ENCODE measurements at regions not wholly inside any gene's neighbourhood (a gene's known extent, or its start where the extent isn't known, plus 50 kb on each side); places are given as distances from the start of the nearest gene placed in this dataset.

GRCh38 chr7:118026791-118027190, 153.6 kb upstream of the CTTNBP2 start:
- ChIA-PET CTCF (no interaction called here), POLR2A (no interaction called here)
- Histone ChIP-seq H3K36me3 (ENCODE audit: insufficient read depth, low read length) (no peaks in the 10 kb centered on the region), H3K4me1 (ENCODE audit: insufficient read depth, low read length) (no peaks in the 10 kb centered on the region), H3K4me3 (ENCODE audit: low read length) (no peak overlapping the region), H3K9me3 (ENCODE audit: low read length) (no peaks in the 10 kb centered on the region), H3K27ac (ENCODE audit: low read depth, low read length) (no peak overlapping the region), H3K27me3 (ENCODE audit: insufficient read depth, low read length, poor library complexity, severe bottlenecking) (no peaks in the 10 kb centered on the region)
- no peak for DNase-seq
- Mint-ChIP-seq H3K4me1 (no peaks in the 10 kb centered on the region), H3K36me3 (no peaks in the 10 kb centered on the region), H3K9me3 (peaks cover 0 to 2% (median 0%) of the 10 kb centered on the region in 5 donors), H3K4me3 (no peak overlapping the region), H3K27me3 (no peaks in the 10 kb centered on the region), H3K27ac (peak overlapping the region in 1 of 8 donors; percentile 42)

DNA sequence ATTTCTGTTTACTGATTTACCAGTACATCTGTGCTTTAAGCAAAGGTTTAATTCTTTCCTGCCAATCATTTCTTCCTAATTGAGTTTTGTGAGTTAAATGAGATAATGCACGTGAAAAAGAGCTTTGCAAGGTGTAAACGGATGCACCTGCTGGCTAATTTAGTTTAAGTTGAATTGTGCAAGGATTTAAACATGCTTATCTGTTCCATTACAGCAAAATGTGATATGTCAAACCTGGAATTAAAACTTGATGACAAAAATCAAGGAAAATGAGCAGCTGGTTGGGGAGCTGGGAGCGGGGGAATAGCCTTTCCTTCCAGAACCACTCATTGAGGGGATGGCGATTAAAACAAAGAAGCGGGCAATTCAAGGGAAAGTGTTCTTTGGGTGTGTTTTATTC, 155.0 kb upstream of the CTTNBP2 start:
- no peaks in the 10 kb centered on the region for H3K36me3 Mint-ChIP-seq
- Histone ChIP-seq H3K4me1 (ENCODE audit: insufficient read depth, low read length) (no peaks in the 10 kb centered on the region), H3K4me3 (ENCODE audit: low read length) (no peak overlapping the region), H3K36me3 (ENCODE audit: insufficient read depth, low read length) (no peaks in the 10 kb centered on the region), H3K27me3 (ENCODE audit: insufficient read depth, low read length, poor library complexity, severe bottlenecking) (no peaks in the 10 kb centered on the region), H3K9me3 (ENCODE audit: low read length) (no peaks in the 10 kb centered on the region), H3K27ac (ENCODE audit: low read depth, low read length) (no peak overlapping the region)
- no peak overlapping the region for H3K27ac Mint-ChIP-seq
- ChIA-PET POLR2A (no interaction called here), CTCF (no interaction called here)
- DNase-seq: no peak
- no peaks in the 10 kb centered on the region for H3K4me1 Mint-ChIP-seq
- H3K27me3 Mint-ChIP-seq: no peaks in the 10 kb centered on the region
- peaks cover 0 to 2% (median 0%) of the 10 kb centered on the region in 5 donors for H3K9me3 Mint-ChIP-seq
- no peak overlapping the region for H3K4me3 Mint-ChIP-seq

GRCh38 chr7:118029826-118030422, 154.0 kb upstream of the LSM8 start:
- no peaks in the 10 kb centered on the region for H3K27me3 Mint-ChIP-seq

GRCh38 chr7:118033273-118033672, 150.7 kb upstream of the LSM8 start:
- Histone ChIP-seq H3K4me1 (ENCODE audit: insufficient read depth, low read length) (no peaks in the 10 kb centered on the region), H3K4me3 (ENCODE audit: low read length) (no peak overlapping the region), H3K27ac (ENCODE audit: low read depth, low read length) (no peak overlapping the region), H3K36me3 (ENCODE audit: insufficient read depth, low read length) (no peaks in the 10 kb centered on the region), H3K27me3 (ENCODE audit: insufficient read depth, low read length, poor library complexity, severe bottlenecking) (no peaks in the 10 kb centered on the region), H3K9me3 (ENCODE audit: low read length) (no peaks in the 10 kb centered on the region)
- Mint-ChIP-seq H3K9me3 (peaks cover 0 to 2% (median 0%) of the 10 kb centered on the region in 5 donors), H3K27ac (no peak overlapping the region), H3K27me3 (no peaks in the 10 kb centered on the region), H3K36me3 (no peaks in the 10 kb centered on the region), H3K4me3 (no peak overlapping the region), H3K4me1 (no peaks in the 10 kb centered on the region)
- no peak for DNase-seq
- ChIA-PET POLR2A (no interaction called here), CTCF (no interaction called here)

More at GRCh38 chr7:118029826-118030422, 154.0 kb upstream of the LSM8 start:
- no peak overlapping the region for H3K27ac ChIP-seq (ENCODE audit: low read depth, low read length)
- no peak overlapping the region for H3K4me3 ChIP-seq (ENCODE audit: low read length)
- POLR2A ChIA-PET: no interaction called here
- peaks cover 0 to 2% (median 0%) of the 10 kb centered on the region in 5 donors for H3K9me3 Mint-ChIP-seq
- no peak overlapping the region for H3K4me3 Mint-ChIP-seq
- H3K27me3 ChIP-seq (ENCODE audit: insufficient read depth, low read length, poor library complexity, severe bottlenecking): no peaks in the 10 kb centered on the region
- no peaks in the 10 kb centered on the region for H3K4me1 Mint-ChIP-seq
- H3K9me3 ChIP-seq (ENCODE audit: low read length): no peaks in the 10 kb centered on the region
- H3K4me1 ChIP-seq (ENCODE audit: insufficient read depth, low read length): no peaks in the 10 kb centered on the region
- no peaks in the 10 kb centered on the region for H3K36me3 Mint-ChIP-seq
- H3K27ac Mint-ChIP-seq: no peak overlapping the region
- CTCF ChIA-PET: no interaction called here
- H3K36me3 ChIP-seq (ENCODE audit: insufficient read depth, low read length): no peaks in the 10 kb centered on the region
- DNase-seq: no peak

DNA sequence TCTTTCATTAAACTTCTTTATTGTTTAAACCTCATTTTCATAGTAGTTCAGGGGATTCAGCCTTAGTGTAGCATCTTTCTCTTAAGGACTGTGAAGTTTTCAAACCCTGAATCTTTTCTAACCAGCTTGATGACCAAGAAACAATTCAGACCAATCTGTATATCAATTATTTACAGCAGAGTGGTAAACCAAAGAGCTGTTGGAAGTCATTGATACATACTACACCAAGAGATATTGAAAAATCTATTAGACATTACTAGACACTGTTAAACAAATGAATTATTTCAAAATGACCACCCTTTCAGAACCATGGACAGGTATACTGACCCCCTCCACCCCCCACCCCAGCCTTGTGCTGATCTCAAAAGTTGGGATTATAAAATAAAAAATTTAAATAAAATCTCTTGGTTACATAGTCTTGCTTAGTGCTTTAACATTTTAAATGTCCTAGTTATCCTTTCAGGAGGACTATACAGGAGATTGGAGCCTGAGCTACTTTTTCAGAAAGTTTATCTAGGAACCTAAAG, 143.9 kb upstream of the LSM8 start:
- CTCF ChIA-PET: no interaction called here
- no peak for DNase-seq
- Mint-ChIP-seq H3K27ac (no peak overlapping the region), H3K36me3 (no peaks in the 10 kb centered on the region), H3K9me3 (no peaks in the 10 kb centered on the region), H3K27me3 (peaks cover 1 to 4% of the 10 kb centered on the region in 2 donors), H3K4me3 (no peak overlapping the region), H3K4me1 (no peaks in the 10 kb centered on the region)
- Histone ChIP-seq H3K4me3 (ENCODE audit: low read length) (no peak overlapping the region), H3K27ac (ENCODE audit: low read depth, low read length) (no peak overlapping the region), H3K27me3 (ENCODE audit: insufficient read depth, low read length, poor library complexity, severe bottlenecking) (no peaks in the 10 kb centered on the region), H3K36me3 (ENCODE audit: insufficient read depth, low read length) (no peaks in the 10 kb centered on the region), H3K4me1 (ENCODE audit: insufficient read depth, low read length) (no peaks in the 10 kb centered on the region), H3K9me3 (ENCODE audit: low read length) (no peaks in the 10 kb centered on the region)
- POLR2A ChIA-PET: no interaction called here

- H3K4me1 ChIP-seq (ENCODE audit: insufficient read depth, low read length): no peaks in the 10 kb centered on the region
- no peaks in the 10 kb centered on the region for H3K27me3 ChIP-seq (ENCODE audit: insufficient read depth, low read length, poor library complexity, severe bottlenecking)
- no peaks in the 10 kb centered on the region for H3K9me3 Mint-ChIP-seq
- no peak overlapping the region for H3K4me3 ChIP-seq (ENCODE audit: low read length)
- H3K9me3 ChIP-seq (ENCODE audit: low read length): no peaks in the 10 kb centered on the region
- no peak for DNase-seq
- H3K27me3 Mint-ChIP-seq: peaks cover 1 to 4% of the 10 kb centered on the region in 2 donors
- H3K36me3 ChIP-seq (ENCODE audit: insufficient read depth, low read length): no peaks in the 10 kb centered on the region
- H3K27ac Mint-ChIP-seq: no peak overlapping the region
- H3K27ac ChIP-seq (ENCODE audit: low read depth, low read length): no peak overlapping the region
- CTCF ChIA-PET: no interaction called here
- POLR2A ChIA-PET: no interaction called here
- H3K4me3 Mint-ChIP-seq: no peak overlapping the region
- H3K4me1 Mint-ChIP-seq: no peaks in the 10 kb centered on the region
- H3K36me3 Mint-ChIP-seq: no peaks in the 10 kb centered on the region
These were observed 143.4 kb upstream of the LSM8 start for GRCh38 chr7:118040562-118040961.

- Histone ChIP-seq H3K27me3 (ENCODE audit: insufficient read depth, low read length, poor library complexity, severe bottlenecking) (no peaks in the 10 kb centered on the region), H3K4me1 (ENCODE audit: insufficient read depth, low read length) (no peaks in the 10 kb centered on the region), H3K9me3 (ENCODE audit: low read length) (no peaks in the 10 kb centered on the region), H3K36me3 (ENCODE audit: insufficient read depth, low read length) (no peaks in the 10 kb centered on the region), H3K27ac (ENCODE audit: low read depth, low read length) (no peak overlapping the region), H3K4me3 (ENCODE audit: low read length) (no peak overlapping the region)
- ChIA-PET POLR2A (no interaction called here), CTCF (no interaction called here)
- Mint-ChIP-seq H3K27me3 (peaks cover 1 to 4% of the 10 kb centered on the region in 2 donors), H3K9me3 (peaks cover 0 to 2% (median 0%) of the 10 kb centered on the region in 5 donors), H3K4me1 (no peaks in the 10 kb centered on the region), H3K36me3 (no peaks in the 10 kb centered on the region), H3K4me3 (no peak overlapping the region), H3K27ac (no peak overlapping the region)
- DNase-seq: no peak
These were observed 142.6 kb upstream of the LSM8 start for GRCh38 chr7:118041251-118041878.

DNA sequence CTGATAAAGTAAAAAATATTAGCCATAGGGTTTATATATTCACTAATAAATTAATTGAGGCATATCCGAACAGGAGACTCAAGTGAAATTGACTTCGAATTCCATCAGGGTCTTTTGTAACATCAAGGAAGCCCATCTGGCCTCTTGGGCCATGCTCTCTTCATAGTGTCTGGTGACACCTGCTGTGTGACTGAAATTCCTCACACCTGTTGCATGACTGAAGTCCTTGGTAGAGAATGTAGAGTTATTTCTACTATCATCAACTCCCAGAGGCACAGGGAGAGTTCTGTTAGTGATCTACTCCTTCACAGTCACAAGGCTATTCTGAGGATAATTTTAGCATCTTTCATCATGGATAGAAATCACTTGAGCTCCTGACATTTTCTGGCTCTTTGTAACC, 138.3 kb upstream of the LSM8 start:
- peaks cover 0 to 2% (median 0%) of the 10 kb centered on the region in 5 donors for H3K9me3 Mint-ChIP-seq
- ChIA-PET CTCF (no interaction called here), POLR2A (no interaction called here)
- no peaks in the 10 kb centered on the region for H3K36me3 ChIP-seq (ENCODE audit: insufficient read depth, low read length)
- no peak for DNase-seq
- no peaks in the 10 kb centered on the region for H3K4me1 Mint-ChIP-seq
- H3K9me3 ChIP-seq (ENCODE audit: low read length): no peaks in the 10 kb centered on the region
- no peak overlapping the region for H3K4me3 ChIP-seq (ENCODE audit: low read length)
- H3K4me1 ChIP-seq (ENCODE audit: insufficient read depth, low read length): no peaks in the 10 kb centered on the region
- no peaks in the 10 kb centered on the region for H3K36me3 Mint-ChIP-seq
- no peak overlapping the region for H3K4me3 Mint-ChIP-seq
- no peak overlapping the region for H3K27ac ChIP-seq (ENCODE audit: low read depth, low read length)
- H3K27ac Mint-ChIP-seq: no peak overlapping the region
- H3K27me3 Mint-ChIP-seq: peaks cover 0 to 4% of the 10 kb centered on the region in 2 donors
- H3K27me3 ChIP-seq (ENCODE audit: insufficient read depth, low read length, poor library complexity, severe bottlenecking): no peaks in the 10 kb centered on the region

All from CD8-positive, alpha-beta memory T cell (primary cell).